OCI-LY3 (cell line): ENCODE measurements at regions not wholly inside any gene's neighbourhood (a gene's known extent, or its start where the extent isn't known, plus 50 kb on each side); places are given as distances from the start of the nearest gene placed in this dataset.

Source experiments
- CTCF ChIP-seq: fragments of 200-600, 300-600 bp; sonication (generic); IDR thresholded peaks from 2 replicates; pipeline ENCODE4 v1.5.1; 2014; ENCODE audit warnings: antibody characterized with exemption, low read length, low read depth
- EZH2phosphoT487 ChIP-seq: fragments of 200-600 bp; shearing (Covaris generic); IDR thresholded peaks from 2 replicates; pipeline ENCODE4 v1.6.1; 2018; ENCODE audit warnings: antibody characterized with exemption, mixed run types, low read depth

GRCh38 chr10:78954689-78955088 is 114.1 kb upstream of the ZMIZ1 start:
- TF ChIP-seq CTCF (no peak), EZH2phosphoT487 (no peak)
